GM19240 (cell line): ENCODE measurements at regions not wholly inside any gene's neighbourhood (a gene's known extent, or its start where the extent isn't known, plus 50 kb on each side); places are given as distances from the start of the nearest gene placed in this dataset.
"Not testable (repeated sequence)": the region's sequence is repeated elsewhere in the genome, so short reads cannot be mapped to it uniquely, and the experiment has no call there.

Experiments used
- DNase-seq: peaks from one replicate; pipeline ENCODE4 v3.0.0; 2011; ENCODE audit warnings: low spot score; ENCODE audit not compliant: insufficient read length

DNA sequence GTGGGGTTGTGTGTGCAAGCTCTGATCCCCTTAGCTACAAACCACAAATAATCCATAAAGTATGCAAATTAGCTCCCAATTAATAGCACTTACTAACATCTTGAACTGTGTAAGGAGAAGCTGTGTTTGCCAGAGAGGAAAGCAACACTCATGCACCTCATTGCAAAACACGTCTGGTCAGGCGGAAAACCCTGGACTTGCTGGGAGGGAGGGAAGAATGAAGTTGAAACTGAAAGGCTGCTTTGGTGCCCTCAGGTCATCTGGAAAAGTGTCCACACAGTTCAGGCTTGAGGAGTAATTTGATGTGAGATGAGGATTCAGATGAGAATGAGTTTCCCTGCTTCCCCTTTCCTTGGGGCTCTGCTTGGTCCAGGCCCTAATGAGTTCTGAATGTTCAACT, 185.5 kb upstream of the ANKRD28 start:
- no peak for DNase-seq

DNA sequence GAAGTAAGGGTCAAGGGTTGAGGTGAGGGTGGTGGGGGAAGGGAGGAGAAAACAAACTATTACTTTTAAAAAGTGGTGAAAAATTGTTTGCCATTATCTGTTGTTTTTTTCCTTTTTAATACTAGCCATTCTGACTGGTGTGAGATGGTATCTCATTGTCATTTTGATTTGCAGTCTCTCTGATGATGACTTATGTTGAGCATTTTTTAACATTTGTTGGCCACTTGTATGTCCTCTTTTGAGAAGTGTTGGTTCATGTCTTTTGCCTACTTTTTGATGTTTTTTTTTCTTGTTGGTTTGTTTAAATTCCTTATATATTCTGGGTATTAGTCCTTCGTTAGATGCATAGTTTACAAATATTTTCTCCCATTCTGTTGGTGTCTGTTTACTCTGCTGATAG, 185.9 kb upstream of the ANKRD28 start:
- no peak for DNase-seq

DNA sequence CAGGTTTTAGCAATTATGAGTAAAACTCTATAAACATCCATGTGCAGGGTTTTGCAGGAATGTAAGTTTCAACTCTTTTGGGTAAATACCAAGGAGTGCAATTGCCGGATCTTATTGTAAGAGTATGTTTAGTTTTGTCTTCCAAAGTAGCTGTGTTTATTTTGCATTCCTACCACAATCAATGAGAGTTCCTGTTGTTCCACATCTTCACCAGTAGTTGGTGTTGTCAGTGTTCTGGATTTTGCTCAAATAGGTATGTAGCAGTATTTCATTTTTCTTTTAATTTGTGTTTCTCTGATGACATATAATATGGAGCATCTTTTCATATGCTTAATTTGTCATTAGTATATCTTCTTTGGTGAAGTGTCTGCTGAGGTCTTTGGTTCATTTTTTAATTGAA, 185.1 kb upstream of the GALNT15 start:
- no peak for DNase-seq

DNA sequence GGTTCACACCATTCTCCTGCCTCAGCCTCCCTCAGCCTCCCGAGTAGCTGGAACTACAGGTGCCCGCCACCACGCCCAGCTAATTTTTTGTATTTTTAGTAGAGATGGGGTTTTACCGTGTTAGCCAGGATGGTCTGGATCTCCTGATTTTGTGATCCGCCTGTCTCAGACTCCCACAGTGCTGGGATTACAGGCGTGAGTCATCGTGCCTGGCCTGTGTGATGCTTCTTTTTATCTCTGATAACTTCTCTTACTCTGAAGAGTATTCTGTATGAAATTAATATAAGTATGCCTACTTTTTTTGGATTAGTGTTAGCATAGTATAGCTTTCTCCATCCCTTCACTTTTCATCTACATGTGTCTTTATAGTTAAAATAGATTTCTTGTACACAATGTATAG, 180.8 kb upstream of the GALNT15 start:
- DNase-seq, result not testable (repeated sequence)

DNA sequence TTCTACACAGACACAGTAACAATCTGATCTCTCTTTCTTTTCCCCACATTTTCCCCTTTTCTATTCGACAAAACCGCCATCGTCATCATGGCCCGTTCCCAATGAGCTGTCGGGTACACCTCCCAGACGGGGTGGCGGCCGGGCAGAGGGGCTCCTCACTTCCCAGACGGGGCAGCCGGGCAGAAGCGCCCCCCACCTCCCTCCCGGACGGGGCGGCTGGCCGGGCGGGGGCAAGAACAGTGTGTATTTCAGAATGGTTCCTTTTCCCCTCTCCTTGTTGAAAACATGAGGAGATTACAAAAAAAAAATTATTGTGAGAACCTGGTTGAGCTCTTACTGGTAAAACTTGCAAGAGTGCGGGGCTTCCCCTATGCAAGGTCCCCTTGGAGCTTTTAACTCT, 178.0 kb upstream of the GALNT15 start:
- DNase-seq, result not testable (repeated sequence)

DNA sequence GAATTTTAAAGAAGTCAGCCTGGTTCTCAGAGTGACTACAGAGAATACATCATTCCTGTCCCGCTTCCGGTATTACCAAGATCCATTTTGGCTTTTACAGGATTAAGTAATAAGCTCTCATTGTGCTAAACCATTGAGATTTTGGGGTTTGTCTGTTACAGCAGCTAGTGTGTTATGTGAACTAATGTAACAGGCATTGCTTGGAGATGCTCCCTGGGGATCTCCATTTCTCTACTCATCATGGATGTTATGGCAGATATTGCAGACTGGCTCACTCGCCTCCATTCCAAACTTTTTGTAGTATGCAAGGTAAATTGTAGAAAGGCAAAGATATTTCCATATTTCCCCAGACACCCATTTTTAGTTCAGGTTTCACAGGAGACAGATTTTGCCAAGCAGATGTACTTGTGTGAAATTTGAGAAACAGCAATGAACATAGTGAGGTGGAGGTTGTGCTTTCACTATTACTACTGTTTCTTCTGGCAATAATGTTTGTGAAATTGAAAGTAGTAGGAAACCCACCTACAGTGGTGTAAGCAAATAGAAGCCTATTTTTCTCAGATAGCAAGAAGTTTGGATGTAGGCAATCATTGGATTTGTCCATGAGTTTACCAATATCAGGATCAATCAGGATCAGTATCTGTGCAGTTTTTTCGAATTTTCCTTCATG, 177.1 kb upstream of the GALNT15 start:
- peak; percentile 8 for DNase-seq

DNA sequence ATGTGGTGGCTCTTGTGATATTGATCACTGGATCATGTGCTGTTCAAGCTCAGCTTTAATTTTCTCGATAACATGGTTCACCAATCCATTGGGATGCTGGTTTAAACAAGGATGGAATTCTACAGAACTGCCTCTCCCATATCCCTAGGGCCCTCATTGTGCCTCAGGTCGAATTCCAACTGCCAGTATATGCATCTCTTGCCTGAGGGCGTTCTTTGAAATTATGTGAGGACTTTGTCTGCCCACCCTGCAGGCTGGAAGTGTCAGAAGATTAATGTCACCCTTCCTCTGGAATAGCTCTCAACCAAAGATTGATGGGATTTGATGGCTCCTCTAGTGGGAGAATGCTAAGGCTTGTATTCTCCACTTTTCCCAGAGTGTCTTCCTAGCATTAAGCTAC, 175.6 kb upstream of the GALNT15 start:
- no peak for DNase-seq

DNA sequence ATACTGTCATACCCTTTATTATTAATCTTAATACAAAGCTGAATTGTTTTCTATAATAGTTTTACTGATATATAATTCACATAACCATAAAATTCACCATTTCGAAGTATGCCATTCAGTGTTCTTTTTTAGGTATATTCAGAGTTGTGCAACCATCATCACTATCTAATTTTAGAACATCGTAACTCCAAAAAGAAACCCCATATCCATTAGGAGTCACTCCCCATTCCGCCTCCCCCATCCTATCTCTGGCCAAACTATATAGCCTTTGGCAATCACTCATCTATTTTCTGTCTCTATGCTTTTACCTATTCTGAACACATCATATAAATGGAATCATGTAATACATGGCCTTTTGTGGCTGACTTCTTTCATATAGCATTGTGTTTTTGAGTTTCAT, 169.7 kb upstream of the GALNT15 start:
- DNase-seq, result no peak

DNA sequence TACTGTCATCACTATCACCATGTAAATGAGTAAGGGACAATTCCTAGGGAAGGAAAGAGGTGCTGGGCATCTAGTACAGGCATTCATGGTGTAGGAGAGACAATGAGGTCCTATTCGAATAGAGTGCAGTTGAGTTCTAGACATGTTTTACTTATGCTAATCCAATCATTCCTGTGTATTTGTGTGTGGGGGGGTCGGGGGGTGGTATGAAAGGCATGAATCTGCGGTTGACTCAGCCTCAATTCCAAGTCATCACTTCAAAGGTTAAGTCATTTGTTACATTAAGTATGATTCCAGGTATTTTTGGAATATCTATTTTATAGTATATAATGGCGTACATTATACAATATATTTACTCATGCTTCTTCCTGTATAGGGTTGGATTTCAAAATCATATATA, 163.1 kb upstream of the GALNT15 start:
- no peak for DNase-seq

DNA sequence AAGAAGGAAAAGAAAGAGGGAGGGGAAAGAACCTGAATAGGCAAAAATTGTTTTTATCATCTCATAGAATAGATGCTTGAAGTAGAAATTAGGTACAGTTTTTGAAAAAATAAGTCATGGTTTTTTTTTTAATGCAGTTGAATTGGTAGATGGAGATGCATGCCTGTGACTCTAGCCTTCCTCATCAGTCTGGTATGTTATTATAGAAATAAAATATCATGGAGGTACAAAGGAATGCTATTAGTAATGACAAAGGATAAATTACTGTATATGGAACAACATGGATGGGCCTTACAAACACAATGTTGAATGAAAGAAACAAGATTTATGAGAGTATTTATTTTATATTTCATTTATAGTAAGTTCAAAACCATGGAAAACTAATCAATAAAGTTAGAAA, 162.4 kb upstream of the GALNT15 start:
- no peak for DNase-seq

DNA sequence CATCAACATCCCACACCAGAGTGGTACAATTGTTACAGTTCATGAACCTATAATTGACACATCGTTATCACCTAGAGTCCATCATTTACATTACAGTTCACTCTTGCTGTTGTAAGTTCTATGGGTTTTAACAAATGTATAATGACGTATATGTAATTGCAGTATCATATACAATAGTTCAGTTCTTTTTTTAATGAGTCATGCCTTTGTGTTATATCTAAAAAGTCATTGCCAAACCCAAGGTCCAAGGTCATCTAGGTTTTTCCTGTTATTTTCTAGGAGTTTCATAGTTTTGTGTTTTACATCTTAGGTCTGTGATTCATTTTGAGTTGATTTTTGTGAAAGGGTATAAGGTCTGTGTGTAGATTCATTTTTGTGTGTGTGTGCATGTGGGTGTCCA, 160.9 kb upstream of the GALNT15 start:
- DNase-seq, result no peak

DNA sequence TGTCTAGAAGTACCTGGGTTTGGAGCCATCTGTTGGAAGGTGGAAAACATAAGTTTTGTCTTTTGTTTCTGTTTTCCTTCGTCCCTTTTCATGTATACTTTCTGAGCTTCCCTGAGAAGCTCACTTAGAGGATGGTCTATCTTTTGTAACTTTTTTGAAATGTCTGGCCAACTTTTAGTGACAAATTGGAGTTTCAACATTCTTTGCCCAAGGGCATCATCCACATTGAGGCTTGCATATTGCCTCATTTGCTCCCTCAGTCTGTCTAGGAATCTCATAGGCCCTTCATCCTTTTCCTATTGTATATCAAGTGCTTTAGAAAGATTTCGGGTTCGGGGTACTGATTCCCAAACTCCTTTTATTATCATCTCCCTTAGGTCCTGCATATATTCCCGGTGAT, 152.7 kb upstream of the GALNT15 start:
- DNase-seq, result not testable (repeated sequence)

DNA sequence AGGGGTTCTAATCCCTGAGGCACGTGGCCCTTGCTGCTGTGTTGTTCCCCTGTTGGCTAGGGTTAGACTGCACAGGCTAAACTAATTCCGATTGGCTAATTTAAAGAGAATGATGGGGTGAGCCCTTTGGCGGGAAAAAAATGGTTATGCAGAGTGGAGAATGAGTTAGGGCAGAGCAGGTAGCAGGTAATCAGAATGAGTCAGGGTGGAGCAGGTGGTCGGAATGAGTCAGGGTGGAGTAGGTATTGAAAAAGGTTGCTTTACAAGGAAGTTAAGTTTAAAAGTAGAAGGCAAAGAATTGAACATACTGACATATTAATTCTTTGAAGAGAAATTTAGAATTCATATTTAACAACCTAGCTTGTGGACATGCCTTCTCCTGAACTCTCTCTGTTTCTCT, 150.6 kb upstream of the GALNT15 start:
- DNase-seq, result not testable (repeated sequence)

DNA sequence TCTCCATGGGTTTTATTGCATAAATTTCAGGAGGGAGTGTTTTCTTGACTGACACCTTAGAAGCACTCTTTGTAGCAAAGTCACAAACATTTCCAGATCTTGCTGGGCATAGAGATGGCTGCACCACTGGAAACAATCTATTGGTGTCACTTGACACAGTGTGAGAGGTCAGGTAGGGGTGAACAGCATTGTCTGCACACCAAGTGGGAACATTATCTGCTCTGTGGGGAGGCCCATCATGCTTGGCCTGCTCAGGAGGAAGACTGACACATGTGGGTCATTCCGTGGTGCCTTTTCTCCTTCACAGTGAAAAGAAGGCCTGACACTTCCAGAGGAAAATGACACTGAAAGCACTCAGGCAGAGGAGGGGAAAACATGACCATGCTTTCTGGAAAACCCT, 149.9 kb upstream of the GALNT15 start:
- no peak for DNase-seq

DNA sequence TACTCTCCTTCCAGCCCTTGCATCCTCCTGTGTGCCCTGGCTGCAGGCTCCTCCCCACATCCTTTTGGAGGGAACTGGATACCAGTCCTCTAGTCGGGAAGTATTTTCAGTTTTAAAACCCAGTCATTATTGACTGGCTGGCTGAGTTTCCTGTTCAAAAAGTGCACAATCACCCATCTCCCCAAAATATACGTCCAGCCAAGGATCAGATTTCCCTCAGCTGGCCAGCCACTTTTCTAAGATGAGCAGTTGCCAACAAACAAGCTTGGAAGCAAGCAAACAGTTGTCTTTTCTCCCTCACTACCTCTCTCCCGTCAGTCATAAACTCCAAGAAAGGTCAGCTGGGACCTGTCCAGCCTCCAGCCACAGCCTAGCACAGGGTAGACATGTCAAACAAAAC, 147.7 kb upstream of the GALNT15 start:
- no peak for DNase-seq

DNA sequence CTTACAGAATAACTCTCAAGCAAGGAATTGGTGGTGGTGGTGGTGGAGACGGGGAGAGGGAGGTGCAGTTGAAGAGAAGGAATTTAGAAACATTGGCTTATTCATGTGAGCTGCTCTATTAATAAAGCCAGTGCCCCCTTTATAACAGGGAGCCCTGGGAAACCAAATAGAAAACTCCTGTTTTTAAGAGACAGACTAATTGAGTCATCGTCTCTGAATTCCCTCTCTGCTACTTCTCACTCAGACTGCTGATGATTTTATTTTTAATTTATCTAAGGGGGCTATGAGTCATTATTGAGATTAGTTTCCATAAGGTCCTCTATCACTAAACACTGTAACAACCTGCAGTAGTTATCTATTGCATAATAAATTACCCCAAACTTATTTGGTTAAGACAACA, 145.9 kb upstream of the GALNT15 start:
- DNase-seq, result no peak

DNA sequence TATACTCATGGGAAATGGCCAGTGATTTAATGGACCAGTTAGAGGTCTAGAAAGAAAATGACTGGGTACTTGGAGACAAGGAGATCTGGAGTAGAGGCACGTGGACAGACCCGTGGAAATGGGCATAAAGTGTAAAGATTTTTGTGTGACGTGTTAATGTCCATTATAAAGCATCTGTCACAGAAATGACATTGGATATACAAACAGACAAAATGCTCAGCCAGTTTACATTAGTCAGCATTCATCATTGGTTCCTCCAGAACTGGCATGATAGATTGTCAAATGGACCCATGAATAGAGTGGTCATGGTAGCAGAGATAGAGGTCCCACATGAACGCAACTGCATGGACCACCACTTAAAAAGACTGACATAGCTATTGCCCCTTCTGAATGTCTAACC, 144.1 kb upstream of the GALNT15 start:
- DNase-seq, result no peak

DNA sequence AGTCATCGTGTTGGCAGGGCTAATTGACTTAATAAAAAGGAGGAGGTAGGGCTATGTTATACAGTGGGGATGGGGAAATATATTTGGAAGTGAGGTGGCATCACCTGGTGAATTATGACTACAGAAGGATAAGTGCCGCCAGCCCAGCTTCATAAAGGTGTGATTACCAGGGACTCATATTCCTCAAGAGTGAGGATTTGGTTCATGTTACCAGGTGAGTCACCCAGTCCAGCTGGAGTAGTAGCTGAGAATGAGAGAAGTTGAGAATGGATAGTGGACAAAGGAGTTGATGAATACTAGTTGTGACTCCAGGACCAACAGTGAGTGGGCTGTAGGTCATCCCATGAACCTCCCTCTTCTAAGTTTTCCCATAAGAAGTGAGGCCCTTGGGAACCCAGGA, 143.0 kb upstream of the GALNT15 start:
- DNase-seq, result no peak

DNA sequence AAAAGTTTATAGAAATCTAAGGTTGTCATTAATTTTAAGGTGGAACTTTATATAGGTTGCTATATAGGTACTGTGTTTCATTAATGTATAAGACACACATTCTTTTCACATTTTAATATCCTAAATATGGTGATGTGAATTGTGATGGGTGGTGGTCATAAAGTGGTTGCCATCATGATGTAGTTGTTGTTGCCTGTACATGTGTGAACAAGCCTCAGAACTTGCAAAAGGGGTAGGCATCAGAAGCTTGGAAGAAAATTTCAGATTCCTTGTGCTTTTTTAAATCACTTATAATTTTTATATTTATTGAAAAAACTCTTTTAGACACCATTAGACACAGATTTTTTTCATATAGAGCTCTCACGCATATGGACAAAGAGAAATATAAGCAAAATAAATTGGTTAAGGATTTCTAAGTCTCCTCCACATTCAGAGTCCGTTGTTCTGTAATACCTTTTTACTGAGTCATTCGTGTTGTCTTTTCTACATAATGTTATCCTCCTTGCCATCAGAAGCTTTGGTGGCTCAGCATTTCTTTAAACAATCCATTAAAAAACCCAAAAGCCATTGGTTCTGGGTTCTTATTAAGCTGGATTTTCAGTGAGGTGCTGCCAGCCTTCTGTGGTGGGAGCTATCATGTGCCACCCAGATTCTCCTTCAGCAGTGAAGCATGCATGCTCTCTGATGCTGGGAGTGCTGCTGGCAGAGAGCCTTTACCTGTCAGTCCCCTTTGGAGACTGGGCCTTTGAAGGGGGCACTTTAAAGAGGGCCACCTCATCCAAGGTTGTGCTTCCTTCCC, 140.4 kb upstream of the GALNT15 start:
- no peak for DNase-seq

DNA sequence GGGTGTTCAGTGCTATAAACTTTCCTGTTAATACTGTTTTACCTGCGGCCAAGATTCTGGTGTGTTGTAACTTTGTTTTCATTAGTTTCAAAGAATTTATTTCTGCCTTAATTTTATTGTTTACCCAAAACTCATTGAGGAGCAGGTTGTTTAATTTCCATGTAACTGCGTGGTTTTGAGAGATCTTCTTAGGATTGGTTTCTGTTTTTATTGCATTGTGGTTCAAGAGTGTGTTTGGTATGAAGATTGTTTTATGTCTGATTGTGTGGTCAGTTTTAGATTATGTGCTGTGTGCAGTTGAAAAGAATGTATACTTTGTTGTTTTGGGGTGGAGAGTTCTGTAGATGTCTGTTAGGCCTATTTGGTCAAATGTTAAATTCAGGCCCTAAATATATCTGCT, 133.5 kb upstream of the GALNT15 start:
- no peak for DNase-seq

DNA sequence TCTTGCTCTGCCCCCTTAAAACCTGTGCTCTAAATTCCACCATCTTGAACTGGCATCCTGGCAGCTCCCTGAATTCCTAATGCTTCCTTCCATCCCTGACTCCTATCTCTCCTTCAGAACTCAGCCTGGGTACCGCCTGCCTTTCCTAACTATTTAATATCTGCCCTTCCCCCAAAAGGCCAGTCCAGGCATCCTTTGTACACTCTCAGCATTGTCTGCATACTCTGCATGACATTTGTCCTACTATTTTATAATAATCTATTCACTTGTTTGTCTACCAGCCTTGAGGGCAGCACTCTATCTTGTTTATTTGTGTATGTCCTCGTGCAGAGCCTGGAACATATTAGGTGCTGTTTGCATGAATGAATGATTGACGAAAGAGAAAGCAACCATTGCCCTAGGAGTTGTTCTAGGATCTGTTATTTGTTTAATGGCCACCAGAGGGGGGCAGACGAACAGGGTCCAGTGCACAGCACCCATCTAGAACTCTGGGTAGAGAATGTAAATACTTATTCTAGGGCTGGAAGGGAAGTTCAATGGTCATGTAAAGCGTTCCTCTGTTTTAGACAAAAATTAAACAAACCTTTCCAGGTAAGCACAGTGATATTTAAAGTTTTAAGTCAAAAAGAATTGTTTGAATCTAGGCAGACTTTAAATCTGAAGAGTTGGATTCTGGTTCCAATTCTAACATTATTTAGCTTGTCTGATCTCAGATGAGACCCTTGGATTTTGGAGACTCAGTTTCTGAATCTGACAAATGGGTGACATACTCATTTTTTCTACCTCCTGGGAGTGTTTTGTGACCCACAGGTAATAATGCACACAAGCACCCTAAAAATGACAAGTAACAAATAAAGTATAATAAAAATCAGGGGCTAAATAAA, 125.8 kb upstream of the GALNT15 start:
- peak; percentile 48 for DNase-seq
